22Rv1 (cell line): ENCODE measurements at regions not wholly inside any gene's neighbourhood (a gene's known extent, or its start where the extent isn't known, plus 50 kb on each side); places are given as distances from the start of the nearest gene placed in this dataset.

Experiments used
- CTCF ChIP-seq: fragments of 450-650 bp; IDR thresholded peaks from 2 replicates; pipeline ENCODE4 v1.5.1; 2017; ENCODE audit warnings: mild to moderate bottlenecking
- ZFX ChIP-seq: fragments of 450-650 bp; IDR thresholded peaks from 2 replicates; pipeline ENCODE4 v1.6.1; 2017; ENCODE audit warnings: antibody characterized with exemption, borderline replicate concordance

- no peak for TF ChIP-seq CTCF
- no peak for TF ChIP-seq ZFX
These were observed 133.9 kb downstream of the ATG4C start for GRCh38 chr1:62917805-62918204.
